HL-60 (cell line): ENCODE measurements at regions not wholly inside any gene's neighbourhood (a gene's known extent, or its start where the extent isn't known, plus 50 kb on each side); places are given as distances from the start of the nearest gene placed in this dataset.

Experiments used
- CTCF ChIP-seq: IDR thresholded peaks from one replicate; pipeline ENCODE4 v1.5.1; 2011; ENCODE audit warnings: low read length, control low read depth, inconsistent platforms; ENCODE audit not compliant: insufficient read depth
- POLR2AphosphoS5 ChIP-seq: IDR thresholded peaks from 2 replicates; pipeline ENCODE4 v1.6.1; 2012; ENCODE audit warnings: low read depth
- REST ChIP-seq: IDR thresholded peaks from 2 replicates; pipeline ENCODE4 v1.6.1; 2012; ENCODE audit warnings: low read depth; ENCODE audit not compliant: insufficient replicate concordance

- TF ChIP-seq CTCF (no peak), POLR2AphosphoS5 (no peak), REST (no peak)
Measured at GRCh38 chr9:113753398-113754119, 122.5 kb upstream of the ZNF618 start.
